ENCODE measurements at regions not wholly inside any gene's neighbourhood (a gene's known extent, or its start where the extent isn't known, plus 50 kb on each side); places are given as distances from the start of the nearest gene placed in this dataset.
"Not testable (repeated sequence)": the region's sequence is repeated elsewhere in the genome, so short reads cannot be mapped to it uniquely, and the experiment has no call there.

DNA sequence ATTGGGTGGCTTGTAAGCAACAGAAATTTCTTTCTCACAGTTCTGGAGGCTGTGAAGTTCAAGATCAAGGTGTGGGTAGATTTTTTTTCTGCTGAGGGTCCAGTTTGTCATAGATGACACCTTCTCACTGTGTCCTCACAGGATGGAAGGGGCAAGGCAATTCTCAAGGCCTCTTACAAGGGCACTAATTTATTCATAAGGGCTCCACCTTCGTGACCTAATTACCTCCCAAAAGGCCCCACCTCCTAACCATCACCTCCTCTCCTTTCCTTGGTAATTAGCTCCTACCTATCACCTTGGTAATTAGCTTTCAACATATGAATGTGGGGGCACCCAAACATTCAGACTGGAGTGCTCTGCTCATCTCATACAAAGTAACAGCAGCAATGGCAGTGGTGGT lies 92.3 kb upstream of the CD44 start:
- no peaks in the 10 kb centered on the region for H3K36me3 ChIP-seq (ENCODE audit: insufficient read depth, low read length)
- no peak overlapping the region for H3K4me2 ChIP-seq (ENCODE audit: low read depth, low read length, poor library complexity, severe bottlenecking)
- H3K79me2 ChIP-seq (ENCODE audit: low read length), result no peaks in the 10 kb centered on the region
- H4K20me1 ChIP-seq (ENCODE audit: insufficient read depth, low read depth, low read length), result no peaks in the 10 kb centered on the region
- H3K9me3 ChIP-seq (ENCODE audit: low read length), result no peaks in the 10 kb centered on the region
- no peak overlapping the region for H2AFZ ChIP-seq (ENCODE audit: low read length)
- DNase-seq, result no peak
- H3K4me3 ChIP-seq (ENCODE audit: low read length), result no peak overlapping the region
- peaks cover 18% of the 10 kb centered on the region for H3K4me1 ChIP-seq (ENCODE audit: low read length)
- H3K9me2 ChIP-seq (replicated peaks; ENCODE audit: insufficient read depth, low read length), result no peaks in the 10 kb centered on the region
- H3K27me3 ChIP-seq (ENCODE audit: low read length), result no peaks in the 10 kb centered on the region; the same call in 1 of the 2 replicates
- H3K27ac ChIP-seq (ENCODE audit: low read length), result no peak overlapping the region
- no peak overlapping the region for H3K9ac ChIP-seq (ENCODE audit: low read length)

GRCh38 chr11:35047179-35047578 lies 91.8 kb upstream of the CD44 start:
- H3K79me2 ChIP-seq (ENCODE audit: low read length), result no peaks in the 10 kb centered on the region

GRCh38 chr11:35047769-35048168 lies 91.2 kb upstream of the CD44 start:
- Histone ChIP-seq H3K36me3 (ENCODE audit: insufficient read depth, low read length) (no peaks in the 10 kb centered on the region), H3K27me3 (ENCODE audit: low read length) (peaks cover 2% of the 10 kb centered on the region), H2AFZ (ENCODE audit: low read length) (no peak overlapping the region), H3K4me2 (ENCODE audit: low read depth, low read length, poor library complexity, severe bottlenecking) (no peak overlapping the region), H3K79me2 (ENCODE audit: low read length) (no peaks in the 10 kb centered on the region), H3K27ac (ENCODE audit: low read length) (no peak overlapping the region), H3K4me3 (ENCODE audit: low read length) (no peak overlapping the region), H3K4me1 (ENCODE audit: low read length) (peaks cover 18% of the 10 kb centered on the region), H3K9me3 (ENCODE audit: low read length) (no peaks in the 10 kb centered on the region), H4K20me1 (ENCODE audit: insufficient read depth, low read depth, low read length) (no peaks in the 10 kb centered on the region), H3K9me2 (replicated peaks; ENCODE audit: insufficient read depth, low read length) (no peaks in the 10 kb centered on the region), H3K9ac (ENCODE audit: low read length) (no peak overlapping the region)
- DNase-seq, result no peak

More at GRCh38 chr11:35047179-35047578, 91.8 kb upstream of the CD44 start:
- H3K4me3 ChIP-seq (ENCODE audit: low read length), result no peak overlapping the region
- H2AFZ ChIP-seq (ENCODE audit: low read length), result no peak overlapping the region
- no peak for DNase-seq
- H3K4me2 ChIP-seq (ENCODE audit: low read depth, low read length, poor library complexity, severe bottlenecking), result no peak overlapping the region
- H3K27ac ChIP-seq (ENCODE audit: low read length), result no peak overlapping the region
- no peak overlapping the region for H3K9ac ChIP-seq (ENCODE audit: low read length)
- no peaks in the 10 kb centered on the region for H3K9me2 ChIP-seq (replicated peaks; ENCODE audit: insufficient read depth, low read length)
- no peaks in the 10 kb centered on the region for H3K36me3 ChIP-seq (ENCODE audit: insufficient read depth, low read length)
- H3K4me1 ChIP-seq (ENCODE audit: low read length), result peaks cover 18% of the 10 kb centered on the region
- no peaks in the 10 kb centered on the region for H4K20me1 ChIP-seq (ENCODE audit: insufficient read depth, low read depth, low read length)
- H3K9me3 ChIP-seq (ENCODE audit: low read length), result no peaks in the 10 kb centered on the region
- peaks cover 2% of the 10 kb centered on the region for H3K27me3 ChIP-seq (ENCODE audit: low read length)

DNA sequence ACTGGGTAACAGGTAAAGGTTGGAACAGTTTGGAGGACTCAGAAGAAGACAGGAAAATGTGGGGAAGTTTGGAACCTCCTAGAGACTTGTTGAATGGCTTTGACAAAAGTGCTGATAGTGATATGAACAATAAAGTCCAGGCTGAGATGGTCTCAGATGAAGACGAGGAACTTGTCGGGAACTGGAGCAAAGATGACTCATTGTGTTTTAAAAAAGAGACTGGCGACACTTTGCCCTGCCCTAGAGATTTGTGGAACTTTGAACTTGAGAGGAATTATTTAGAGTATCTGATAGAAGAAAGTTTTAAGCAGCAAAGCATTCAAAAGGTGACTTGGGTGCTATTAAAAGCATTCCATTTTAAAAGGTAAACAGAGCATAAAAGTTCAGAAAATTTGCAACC lies 90.6 kb upstream of the CD44 start:
- H3K4me1 ChIP-seq (ENCODE audit: low read length), result peaks cover 18% of the 10 kb centered on the region
- not testable (repeated sequence) for DNase-seq; H3K27ac ChIP-seq (ENCODE audit: low read length); H3K4me3 ChIP-seq (ENCODE audit: low read length); H2AFZ ChIP-seq (ENCODE audit: low read length); H3K79me2 ChIP-seq (ENCODE audit: low read length); H3K9ac ChIP-seq (ENCODE audit: low read length); H3K36me3 ChIP-seq (ENCODE audit: insufficient read depth, low read length); H4K20me1 ChIP-seq (ENCODE audit: insufficient read depth, low read depth, low read length); H3K4me2 ChIP-seq (ENCODE audit: low read depth, low read length, poor library complexity, severe bottlenecking); H3K9me2 ChIP-seq (replicated peaks; ENCODE audit: insufficient read depth, low read length); H3K27me3 ChIP-seq (ENCODE audit: low read length); H3K9me3 ChIP-seq (ENCODE audit: low read length)

DNA sequence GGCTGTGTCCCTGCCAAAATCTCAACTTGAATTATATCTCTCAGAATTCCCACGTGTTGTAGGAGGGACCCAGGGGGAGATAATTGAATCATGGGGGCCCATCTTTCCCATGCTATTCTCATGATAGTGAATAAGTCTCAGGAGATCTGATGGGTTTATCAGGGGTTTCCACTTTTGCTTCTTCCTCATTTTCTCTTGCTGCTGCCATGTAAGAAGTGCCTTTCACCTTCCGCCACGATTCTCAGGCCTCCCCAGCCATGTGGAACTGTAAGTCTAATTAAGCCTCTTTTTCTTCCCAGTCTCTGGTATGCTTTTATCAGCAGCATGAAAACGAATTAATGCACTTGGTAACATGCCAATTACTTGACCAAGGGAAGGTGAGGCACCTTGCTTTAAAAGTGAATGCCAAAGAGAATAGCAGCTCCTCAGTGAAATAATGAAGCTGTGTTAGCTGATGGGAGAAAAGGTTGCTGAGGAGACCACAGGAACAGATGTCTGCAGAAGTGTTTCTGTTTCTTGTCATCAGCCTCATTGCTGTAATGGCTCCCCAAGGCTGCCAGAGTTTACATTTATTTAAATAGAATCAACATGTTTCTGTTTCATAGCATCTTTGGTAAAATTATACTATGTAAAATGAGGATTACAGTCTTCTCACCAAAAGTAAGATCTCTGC lies 89.0 kb upstream of the CD44 start:
- Histone ChIP-seq H3K4me3 (ENCODE audit: low read length) (no peak overlapping the region), H3K27ac (ENCODE audit: low read length) (no peak overlapping the region), H3K4me2 (ENCODE audit: low read depth, low read length, poor library complexity, severe bottlenecking) (no peak overlapping the region), H3K4me1 (ENCODE audit: low read length) (peaks cover 18% of the 10 kb centered on the region), H3K9me2 (replicated peaks; ENCODE audit: insufficient read depth, low read length) (no peaks in the 10 kb centered on the region), H4K20me1 (ENCODE audit: insufficient read depth, low read depth, low read length) (no peaks in the 10 kb centered on the region), H3K79me2 (ENCODE audit: low read length) (no peaks in the 10 kb centered on the region), H3K9ac (ENCODE audit: low read length) (no peak overlapping the region), H2AFZ (ENCODE audit: low read length) (no peak overlapping the region), H3K36me3 (ENCODE audit: insufficient read depth, low read length) (no peaks in the 10 kb centered on the region), H3K27me3 (ENCODE audit: low read length) (peaks cover 2% of the 10 kb centered on the region; the same call in 1 of the 2 replicates), H3K9me3 (ENCODE audit: low read length) (no peaks in the 10 kb centered on the region)
- no peak for DNase-seq

DNA sequence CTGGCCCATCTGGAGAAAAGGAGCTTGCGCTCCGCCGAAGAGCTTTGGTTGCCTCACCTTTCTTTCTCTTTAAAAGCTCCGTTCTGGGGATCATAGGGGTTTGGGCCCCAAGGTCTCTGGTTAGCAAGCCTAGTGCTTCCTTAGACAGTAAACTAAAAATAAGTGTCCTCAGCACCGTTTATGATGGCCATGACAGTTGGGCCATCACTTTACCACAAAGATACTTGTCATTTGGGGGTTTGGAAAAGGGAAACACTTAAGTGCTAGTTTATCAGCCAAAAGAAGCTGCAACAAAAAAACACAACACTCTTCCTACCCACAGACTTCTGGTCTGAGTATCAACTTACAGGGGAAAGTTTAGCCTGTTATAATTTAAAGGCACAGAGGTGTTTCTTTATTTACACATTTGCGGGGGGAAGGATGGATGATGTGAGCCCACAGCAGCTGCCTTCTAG lies 88.4 kb upstream of the CD44 start:
- no peaks in the 10 kb centered on the region for H3K9me2 ChIP-seq (replicated peaks; ENCODE audit: insufficient read depth, low read length)
- H3K4me1 ChIP-seq (ENCODE audit: low read length), result peaks cover 18% of the 10 kb centered on the region
- H3K9me3 ChIP-seq (ENCODE audit: low read length), result no peaks in the 10 kb centered on the region
- H3K27ac ChIP-seq (ENCODE audit: low read length), result no peak overlapping the region
- H3K9ac ChIP-seq (ENCODE audit: low read length), result no peak overlapping the region
- no peaks in the 10 kb centered on the region for H3K79me2 ChIP-seq (ENCODE audit: low read length)
- no peak for DNase-seq
- peaks cover 2% of the 10 kb centered on the region; the same call in 1 of the 2 replicates for H3K27me3 ChIP-seq (ENCODE audit: low read length)
- no peak overlapping the region for H3K4me2 ChIP-seq (ENCODE audit: low read depth, low read length, poor library complexity, severe bottlenecking)
- no peak overlapping the region for H3K4me3 ChIP-seq (ENCODE audit: low read length)
- no peak overlapping the region for H2AFZ ChIP-seq (ENCODE audit: low read length)
- no peaks in the 10 kb centered on the region for H3K36me3 ChIP-seq (ENCODE audit: insufficient read depth, low read length)
- no peaks in the 10 kb centered on the region for H4K20me1 ChIP-seq (ENCODE audit: insufficient read depth, low read depth, low read length)

DNA sequence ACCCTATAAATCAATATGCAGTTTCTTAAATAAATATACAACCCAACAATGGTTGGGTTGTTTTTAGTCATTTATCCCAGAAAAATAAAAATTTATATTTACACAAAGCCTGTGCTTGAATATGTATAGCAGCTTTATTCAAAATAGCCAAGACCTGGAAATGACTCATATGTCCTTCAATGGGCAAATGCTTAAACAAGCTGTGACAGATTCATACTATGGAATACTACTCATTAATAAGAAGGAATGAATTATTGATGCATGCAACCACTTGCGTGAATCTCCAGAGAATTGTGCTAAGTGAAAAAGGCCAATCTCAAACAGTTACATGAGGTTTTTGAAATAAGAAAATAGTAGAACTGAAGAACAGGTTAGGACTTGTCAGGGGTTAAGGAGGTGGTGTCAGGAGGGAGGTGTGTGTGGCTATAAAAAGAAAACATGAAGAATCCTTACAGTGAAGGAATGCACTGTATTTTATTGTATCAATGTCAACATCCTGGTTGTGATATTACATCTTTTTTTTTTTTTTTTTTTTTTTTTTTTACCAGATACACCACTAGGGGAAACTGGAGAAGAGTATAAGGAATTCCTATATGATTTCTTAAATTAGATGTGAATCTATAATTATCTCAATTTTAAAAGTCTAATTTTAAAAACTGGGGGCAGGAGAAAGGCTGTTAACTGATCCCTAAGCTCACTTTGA lies 82.4 kb upstream of the CD44 start:
- Histone ChIP-seq H3K4me3 (ENCODE audit: low read length) (no peak overlapping the region), H3K36me3 (ENCODE audit: insufficient read depth, low read length) (no peaks in the 10 kb centered on the region), H3K4me2 (ENCODE audit: low read depth, low read length, poor library complexity, severe bottlenecking) (no peak overlapping the region), H3K9me2 (replicated peaks; ENCODE audit: insufficient read depth, low read length) (no peaks in the 10 kb centered on the region), H3K9ac (ENCODE audit: low read length) (no peak overlapping the region), H3K9me3 (ENCODE audit: low read length) (no peaks in the 10 kb centered on the region), H4K20me1 (ENCODE audit: insufficient read depth, low read depth, low read length) (no peaks in the 10 kb centered on the region), H3K4me1 (ENCODE audit: low read length) (peaks cover 11% of the 10 kb centered on the region), H3K27ac (ENCODE audit: low read length) (no peak overlapping the region), H3K27me3 (ENCODE audit: low read length) (peaks cover 2% of the 10 kb centered on the region; the same call in 1 of the 2 replicates), H2AFZ (ENCODE audit: low read length) (no peak overlapping the region), H3K79me2 (ENCODE audit: low read length) (no peaks in the 10 kb centered on the region)
- DNase-seq, result no peak

GRCh38 chr11:35057926-35058668 lies 80.9 kb upstream of the CD44 start:
- no peaks in the 10 kb centered on the region for H3K79me2 ChIP-seq (ENCODE audit: low read length)
- H3K36me3 ChIP-seq (ENCODE audit: insufficient read depth, low read length), result no peaks in the 10 kb centered on the region
- no peaks in the 10 kb centered on the region for H3K9me2 ChIP-seq (replicated peaks; ENCODE audit: insufficient read depth, low read length)
- H3K4me2 ChIP-seq (ENCODE audit: low read depth, low read length, poor library complexity, severe bottlenecking), result no peak overlapping the region
- no peak overlapping the region for H3K9ac ChIP-seq (ENCODE audit: low read length)
- peaks cover 11% of the 10 kb centered on the region for H3K4me1 ChIP-seq (ENCODE audit: low read length)
- H3K27ac ChIP-seq (ENCODE audit: low read length), result no peak overlapping the region
- H4K20me1 ChIP-seq (ENCODE audit: insufficient read depth, low read depth, low read length), result no peaks in the 10 kb centered on the region
- H2AFZ ChIP-seq (ENCODE audit: low read length), result peak overlapping the region; percentile 80; the same call in 1 of the 2 replicates
- no peaks in the 10 kb centered on the region for H3K9me3 ChIP-seq (ENCODE audit: low read length)
- 0 out of 2 replicates have a peak overlapping the region, but pooled peaks have one; percentile 34 for H3K4me3 ChIP-seq (ENCODE audit: low read length)
- H3K27me3 ChIP-seq (ENCODE audit: low read length), result no peaks in the 10 kb centered on the region
- no peak for DNase-seq
